Caco-2 (cell line): ENCODE measurements at regions not wholly inside any gene's neighbourhood (a gene's known extent, or its start where the extent isn't known, plus 50 kb on each side); places are given as distances from the start of the nearest gene placed in this dataset.

ENCODE experiments used
- BruUV-seq: library from RNA; stranded (reverse); fragments of 400-500 nt; replicated peaks from 2 replicates; lab custom pipeline; 2021; lab: Mats Ljungman, UMichigan
- CTCF ChIA-PET: fragments of 300-600 bp; sonication (Branson Sonifier 250); formaldehyde crosslinking; loops from one replicate; lab custom pipeline; 2022; ENCODE audit warnings: antibody characterized with exemption; lab: Charles Lee
- POLR2A ChIA-PET: fragments of 300-600 bp; sonication (Branson Sonifier 250); formaldehyde crosslinking; loops from one replicate; lab custom pipeline; 2022; ENCODE audit warnings: antibody characterized with exemption; lab: Charles Lee
- DNase-seq, 2 experiments: peaks; one replicate each; pipeline versions ENCODE4 v3.0.0 to v3.0.0-alpha.2; 2020 to 2022
- H3K27me3 ChIP-seq: replicated peaks from 2 replicates; pipeline ENCODE4 v1.6.0; 2011; ENCODE audit warnings: low read length; ENCODE audit not compliant: control insufficient read depth, insufficient read depth
- H3K36me3 ChIP-seq: 2 replicates; pipeline ENCODE4 v1.5.1; 2011; ENCODE audit warnings: low read length; ENCODE audit not compliant: control insufficient read depth, insufficient read depth
- H3K4me1 ChIP-seq: fragments of 250-450 bp; sonication (Bioruptor Pico); 2 replicates; pipeline ENCODE4 v1.5.1; 2020; ENCODE audit warnings: mild to moderate bottlenecking
- H3K4me3 ChIP-seq: 2 replicates; pipeline ENCODE4 v1.5.1; 2011; ENCODE audit warnings: low read depth, mild to moderate bottlenecking, control low read depth, low read length
- H3K9me3 ChIP-seq: fragments of 250-450 bp; sonication (Bioruptor Pico); 2 replicates; pipeline ENCODE4 v1.5.1; 2020; ENCODE audit warnings: mild to moderate bottlenecking, moderate library complexity
- H3K27ac Mint-ChIP-seq: one replicate; pipeline ENCODE4 v1.8.0; 2022; ENCODE audit warnings: mixed read lengths; ENCODE audit not compliant: unreplicated experiment
- H3K27me3 Mint-ChIP-seq: one replicate; pipeline ENCODE4 v1.8.0; 2022; ENCODE audit warnings: mixed read lengths; ENCODE audit not compliant: insufficient read depth, unreplicated experiment
- H3K36me3 Mint-ChIP-seq: one replicate; pipeline ENCODE4 v1.8.0; 2022; ENCODE audit warnings: mild to moderate bottlenecking, mixed read lengths; ENCODE audit not compliant: insufficient read depth, unreplicated experiment
- H3K4me1 Mint-ChIP-seq: one replicate; pipeline ENCODE4 v1.8.0; 2022; ENCODE audit warnings: low read depth, mixed read lengths; ENCODE audit not compliant: unreplicated experiment
- H3K4me3 Mint-ChIP-seq: one replicate; pipeline ENCODE4 v1.8.0; 2022; ENCODE audit warnings: mild to moderate bottlenecking, moderate library complexity, mixed read lengths; ENCODE audit not compliant: unreplicated experiment
- H3K9me3 Mint-ChIP-seq: one replicate; pipeline ENCODE4 v1.8.0; 2022; ENCODE audit warnings: mixed read lengths; ENCODE audit not compliant: unreplicated experiment
- intact Hi-C: fragments of 100-400 bp; cut with micrococcal nuclease; formaldehyde crosslinking; loops from one replicate; pipeline ENCODE4 v1.10.0; 2022; ENCODE audit not compliant: unreplicated experiment
- TF ChIP-seq, protein P1 (sequence below), 2 experiments: fragments of 200-600 bp in 1 of 2; IDR thresholded peaks; 1 replicate in 1 of 2; 2 replicates in 1 of 2; pipeline versions ENCODE4 v1.5.1 to v1.8.0; 2011 to 2022; ENCODE audit warnings: antibody characterized with exemption in 1 of 2, control low read depth in 1 of 2, inconsistent platforms in 1 of 2, low read depth in 1 of 2, low read length in 1 of 2, mild to moderate bottlenecking in 1 of 2, moderate library complexity in 1 of 2; ENCODE audit not compliant: insufficient read depth in 1 of 2, severe bottlenecking in 1 of 2, unreplicated experiment in 1 of 2

GRCh38 chr10:129120441-129120840, 346.6 kb upstream of the MGMT start:
- Histone ChIP-seq H3K4me1 (no peaks in the 10 kb centered on the region), H3K27me3 (no peaks in the 10 kb centered on the region; the same call in 1 of the 2 replicates), H3K9me3 (no peaks in the 10 kb centered on the region), H3K4me3 (no peak overlapping the region), H3K36me3 (no peaks in the 10 kb centered on the region)
- no peaks in the 10 kb centered on the region for H3K36me3 Mint-ChIP-seq
- no peak for DNase-seq
- POLR2A ChIA-PET = no interaction called here
- no peaks in the 10 kb centered on the region for H3K9me3 Mint-ChIP-seq
- no peak overlapping the region for H3K4me3 Mint-ChIP-seq
- H3K27ac Mint-ChIP-seq = no peak overlapping the region
- H3K4me1 Mint-ChIP-seq = no peaks in the 10 kb centered on the region
- no TSS peak for BruUV-seq
- peaks cover 33% of the 10 kb centered on the region for H3K27me3 Mint-ChIP-seq
- TF ChIP-seq, protein P1, sequence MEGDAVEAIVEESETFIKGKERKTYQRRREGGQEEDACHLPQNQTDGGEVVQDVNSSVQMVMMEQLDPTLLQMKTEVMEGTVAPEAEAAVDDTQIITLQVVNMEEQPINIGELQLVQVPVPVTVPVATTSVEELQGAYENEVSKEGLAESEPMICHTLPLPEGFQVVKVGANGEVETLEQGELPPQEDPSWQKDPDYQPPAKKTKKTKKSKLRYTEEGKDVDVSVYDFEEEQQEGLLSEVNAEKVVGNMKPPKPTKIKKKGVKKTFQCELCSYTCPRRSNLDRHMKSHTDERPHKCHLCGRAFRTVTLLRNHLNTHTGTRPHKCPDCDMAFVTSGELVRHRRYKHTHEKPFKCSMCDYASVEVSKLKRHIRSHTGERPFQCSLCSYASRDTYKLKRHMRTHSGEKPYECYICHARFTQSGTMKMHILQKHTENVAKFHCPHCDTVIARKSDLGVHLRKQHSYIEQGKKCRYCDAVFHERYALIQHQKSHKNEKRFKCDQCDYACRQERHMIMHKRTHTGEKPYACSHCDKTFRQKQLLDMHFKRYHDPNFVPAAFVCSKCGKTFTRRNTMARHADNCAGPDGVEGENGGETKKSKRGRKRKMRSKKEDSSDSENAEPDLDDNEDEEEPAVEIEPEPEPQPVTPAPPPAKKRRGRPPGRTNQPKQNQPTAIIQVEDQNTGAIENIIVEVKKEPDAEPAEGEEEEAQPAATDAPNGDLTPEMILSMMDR (IDR thresholded peaks at IDR 0.05; ENCODE audit: insufficient read depth in 1 of 2, low read depth in 1 of 2, low read length in 1 of 2, severe bottlenecking in 1 of 2, unreplicated experiment in 1 of 2) = no peak
- CTCF ChIA-PET = no interaction called here
- intact Hi-C loops = no loop called here

- Mint-ChIP-seq H3K27me3 (peaks cover 25% of the 10 kb centered on the region), H3K4me3 (no peak overlapping the region), H3K36me3 (no peaks in the 10 kb centered on the region), H3K4me1 (no peaks in the 10 kb centered on the region), H3K27ac (no peak overlapping the region), H3K9me3 (no peaks in the 10 kb centered on the region)
- no peaks in the 10 kb centered on the region for H3K9me3 ChIP-seq
- BruUV-seq = no TSS peak
- H3K4me1 ChIP-seq = no peaks in the 10 kb centered on the region
- CTCF ChIA-PET = no interaction called here
- TF ChIP-seq, protein P1 (IDR thresholded peaks at IDR 0.05; ENCODE audit: insufficient read depth in 1 of 2, low read depth in 1 of 2, low read length in 1 of 2, severe bottlenecking in 1 of 2, unreplicated experiment in 1 of 2) = no peak
- no peaks in the 10 kb centered on the region; the same call in 1 of the 2 replicates for H3K27me3 ChIP-seq
- H3K36me3 ChIP-seq = no peaks in the 10 kb centered on the region
- POLR2A ChIA-PET = no interaction called here
- DNase-seq = no peak
- intact Hi-C loops = no loop called here
- no peak overlapping the region for H3K4me3 ChIP-seq
Measured at GRCh38 chr10:129122846-129123245, 344.2 kb upstream of the MGMT start.

DNA sequence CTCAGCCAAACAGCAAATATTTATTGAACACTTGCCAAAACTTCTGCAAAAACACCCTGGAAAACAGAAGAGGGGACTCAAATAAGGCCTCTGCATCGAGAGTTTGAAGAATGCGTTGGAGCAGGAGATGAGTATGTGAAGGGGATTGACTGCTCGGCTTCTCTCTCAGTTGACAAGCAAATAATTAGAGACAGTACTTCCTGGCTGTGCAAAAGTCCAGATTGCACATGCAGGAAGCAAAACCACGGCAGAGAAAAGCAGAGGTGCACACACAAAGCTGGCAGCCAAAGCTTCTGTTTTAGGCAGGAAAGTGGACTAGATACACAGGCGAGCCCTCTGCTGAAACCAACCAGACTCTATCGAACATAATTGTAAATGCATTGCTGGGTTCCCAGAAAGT, 343.6 kb upstream of the MGMT start:
- H3K9me3 Mint-ChIP-seq = no peaks in the 10 kb centered on the region
- H3K4me1 ChIP-seq = no peaks in the 10 kb centered on the region
- no TSS peak for BruUV-seq
- no peaks in the 10 kb centered on the region; the same call in 1 of the 2 replicates for H3K27me3 ChIP-seq
- no peaks in the 10 kb centered on the region for H3K36me3 ChIP-seq
- no peak for DNase-seq
- H3K4me3 Mint-ChIP-seq = no peak overlapping the region
- H3K9me3 ChIP-seq = no peaks in the 10 kb centered on the region
- intact Hi-C loops = no loop called here
- H3K36me3 Mint-ChIP-seq = no peaks in the 10 kb centered on the region
- TF ChIP-seq, protein P1 (IDR thresholded peaks at IDR 0.05; ENCODE audit: insufficient read depth in 1 of 2, low read depth in 1 of 2, low read length in 1 of 2, severe bottlenecking in 1 of 2, unreplicated experiment in 1 of 2) = no peak
- ChIA-PET CTCF (no interaction called here), POLR2A (no interaction called here)
- no peaks in the 10 kb centered on the region for H3K4me1 Mint-ChIP-seq
- no peak overlapping the region for H3K27ac Mint-ChIP-seq
- peaks cover 22% of the 10 kb centered on the region for H3K27me3 Mint-ChIP-seq
- no peak overlapping the region for H3K4me3 ChIP-seq
